ENCODE measurements at regions not wholly inside any gene's neighbourhood (a gene's known extent, or its start where the extent isn't known, plus 50 kb on each side); places are given as distances from the start of the nearest gene placed in this dataset.

DNA sequence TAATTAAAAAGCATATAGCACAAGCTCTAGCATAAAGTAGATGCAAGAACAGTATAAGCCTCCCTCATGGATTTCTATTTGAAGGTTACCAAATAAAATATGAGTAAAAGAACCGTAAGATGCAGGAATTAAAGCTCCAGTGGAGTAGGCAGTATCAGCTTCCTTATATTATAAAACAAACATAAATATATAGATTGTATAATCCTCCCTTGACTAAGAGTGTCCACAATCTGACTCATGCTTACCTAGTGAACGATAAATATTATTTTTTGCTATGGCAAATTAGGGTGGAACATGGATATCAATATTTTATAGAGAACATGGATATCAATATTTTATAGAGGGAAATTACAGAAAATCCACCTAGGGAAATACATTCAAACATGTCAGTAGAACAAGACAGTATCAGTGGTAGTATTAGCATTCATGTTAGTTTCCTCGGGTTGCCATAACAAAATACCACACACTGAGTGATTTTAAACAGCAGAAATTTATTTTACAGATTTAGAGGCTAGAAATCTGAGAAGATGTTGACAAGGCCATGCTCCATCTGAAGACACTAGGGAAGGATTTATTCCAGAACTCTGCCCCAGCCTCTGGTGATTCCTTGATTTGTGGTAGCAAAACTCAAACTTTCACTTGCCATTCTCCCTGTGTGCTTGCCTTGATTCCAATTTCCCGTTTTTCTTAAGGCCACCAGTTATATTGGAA, 1521.3 kb downstream of the SI start:
- TF ChIP-seq, protein P1, sequence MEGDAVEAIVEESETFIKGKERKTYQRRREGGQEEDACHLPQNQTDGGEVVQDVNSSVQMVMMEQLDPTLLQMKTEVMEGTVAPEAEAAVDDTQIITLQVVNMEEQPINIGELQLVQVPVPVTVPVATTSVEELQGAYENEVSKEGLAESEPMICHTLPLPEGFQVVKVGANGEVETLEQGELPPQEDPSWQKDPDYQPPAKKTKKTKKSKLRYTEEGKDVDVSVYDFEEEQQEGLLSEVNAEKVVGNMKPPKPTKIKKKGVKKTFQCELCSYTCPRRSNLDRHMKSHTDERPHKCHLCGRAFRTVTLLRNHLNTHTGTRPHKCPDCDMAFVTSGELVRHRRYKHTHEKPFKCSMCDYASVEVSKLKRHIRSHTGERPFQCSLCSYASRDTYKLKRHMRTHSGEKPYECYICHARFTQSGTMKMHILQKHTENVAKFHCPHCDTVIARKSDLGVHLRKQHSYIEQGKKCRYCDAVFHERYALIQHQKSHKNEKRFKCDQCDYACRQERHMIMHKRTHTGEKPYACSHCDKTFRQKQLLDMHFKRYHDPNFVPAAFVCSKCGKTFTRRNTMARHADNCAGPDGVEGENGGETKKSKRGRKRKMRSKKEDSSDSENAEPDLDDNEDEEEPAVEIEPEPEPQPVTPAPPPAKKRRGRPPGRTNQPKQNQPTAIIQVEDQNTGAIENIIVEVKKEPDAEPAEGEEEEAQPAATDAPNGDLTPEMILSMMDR (IDR thresholded peaks at IDR 0.05), result no peak
- H3K9me3 ChIP-seq (replicated peaks in 1 of 2; ENCODE audit: control insufficient read depth in 1 of 2, insufficient read depth in 1 of 2, low read length in 2 of 2), result no peaks in the 10 kb centered on the region

DNA sequence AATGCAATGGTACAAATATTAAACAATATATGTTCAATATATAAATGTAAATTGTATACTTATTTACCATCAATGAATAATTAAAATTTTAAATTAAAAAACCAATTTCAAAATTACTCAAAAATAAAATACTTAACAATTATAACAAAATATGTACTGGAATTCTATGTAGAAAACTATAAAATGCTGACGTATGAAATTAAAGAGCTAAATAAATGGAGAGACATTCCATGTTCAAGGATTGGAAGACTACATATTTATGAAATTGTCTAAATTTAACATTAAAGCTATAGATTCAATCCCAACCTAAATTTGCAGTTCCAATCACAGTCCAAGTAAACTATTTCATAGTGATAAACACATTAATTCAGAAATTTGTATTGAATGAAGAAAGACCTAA, 1522.4 kb downstream of the SI start:
- H3K36me3 ChIP-seq (replicated peaks in 1 of 2; ENCODE audit: control insufficient read depth in 1 of 2, insufficient read depth in 2 of 2, low read length in 2 of 2), result no peaks in the 10 kb centered on the region
- no peaks in the 10 kb centered on the region for H3K79me2 ChIP-seq (ENCODE audit: insufficient read depth, low read length)
- H3K4me1 ChIP-seq (ENCODE audit: control insufficient read depth in 1 of 2, insufficient read depth in 2 of 2, low read length in 2 of 2), result no peaks in the 10 kb centered on the region
- H3K4me3 Mint-ChIP-seq, result no peak overlapping the region
- no peaks in the 10 kb centered on the region for H3K27me3 ChIP-seq (ENCODE audit: control insufficient read depth in 2 of 2, insufficient read depth in 2 of 2, low read length in 2 of 2)
- peaks cover 0 to 4% (median 2%) of the 10 kb centered on the region in 7 donors for H3K9me3 Mint-ChIP-seq
- H3K9ac ChIP-seq (ENCODE audit: insufficient read depth, low read length, poor library complexity, severe bottlenecking), result no peak overlapping the region
- no peak overlapping the region for H3K4me2 ChIP-seq (replicated peaks; ENCODE audit: extremely low read depth, low read length, poor library complexity, severe bottlenecking)
- no peak for DNase-seq
- no peaks in the 10 kb centered on the region for H3K27me3 Mint-ChIP-seq (ENCODE audit: low read depth in 3 of 3)
- no peaks in the 10 kb centered on the region for H3K9me3 ChIP-seq (replicated peaks in 1 of 2; ENCODE audit: control insufficient read depth in 1 of 2, insufficient read depth in 1 of 2, low read length in 2 of 2)
- no peak overlapping the region for H3K4me3 ChIP-seq (replicated peaks in 1 of 3; ENCODE audit: low read depth in 2 of 3, low read length in 3 of 3)
- no peaks in the 10 kb centered on the region for H3K36me3 Mint-ChIP-seq
- H2AFZ ChIP-seq (ENCODE audit: insufficient read depth, low read depth, low read length, poor library complexity, severe bottlenecking), result no peak overlapping the region
- H3K27ac ChIP-seq (ENCODE audit: low read depth in 1 of 2, low read length in 2 of 2), result no peak overlapping the region
- no peak overlapping the region for H3K27ac Mint-ChIP-seq
- no peaks in the 10 kb centered on the region for H3K4me1 Mint-ChIP-seq
- TF ChIP-seq, protein P1 (IDR thresholded peaks at IDR 0.05), result no peak
- WGBS (ENCODE audit: insufficient coverage), result no CpG with 5 or more reads among the region's 1 CpG
- intact Hi-C loops (cut with micrococcal nuclease), result no loop called here
- no peaks in the 10 kb centered on the region for H4K20me1 ChIP-seq (ENCODE audit: insufficient read depth, low read length)

More for the DNA sequence above, 1521.3 kb downstream of the SI start:
- Histone ChIP-seq H3K36me3 (replicated peaks in 1 of 2; ENCODE audit: control insufficient read depth in 1 of 2, insufficient read depth in 2 of 2, low read length in 2 of 2) (no peaks in the 10 kb centered on the region), H3K9ac (ENCODE audit: insufficient read depth, low read length, poor library complexity, severe bottlenecking) (no peak overlapping the region), H2AFZ (ENCODE audit: insufficient read depth, low read depth, low read length, poor library complexity, severe bottlenecking) (no peak overlapping the region), H3K79me2 (ENCODE audit: insufficient read depth, low read length) (no peaks in the 10 kb centered on the region), H3K27me3 (ENCODE audit: control insufficient read depth in 2 of 2, insufficient read depth in 2 of 2, low read length in 2 of 2) (no peaks in the 10 kb centered on the region), H3K4me3 (replicated peaks in 1 of 3; ENCODE audit: low read depth in 2 of 3, low read length in 3 of 3) (no peak overlapping the region), H3K4me1 (ENCODE audit: control insufficient read depth in 1 of 2, insufficient read depth in 2 of 2, low read length in 2 of 2) (no peaks in the 10 kb centered on the region), H4K20me1 (ENCODE audit: insufficient read depth, low read length) (no peaks in the 10 kb centered on the region), H3K27ac (ENCODE audit: low read depth in 1 of 2, low read length in 2 of 2) (no peak overlapping the region), H3K4me2 (replicated peaks; ENCODE audit: extremely low read depth, low read length, poor library complexity, severe bottlenecking) (no peak overlapping the region)
- WGBS (ENCODE audit: insufficient coverage), result no CpG with 5 or more reads among the region's 4 CpGs
- no peak overlapping the region for H3K27ac Mint-ChIP-seq
- no peaks in the 10 kb centered on the region for H3K4me1 Mint-ChIP-seq
- H3K9me3 Mint-ChIP-seq, result peaks cover 0 to 4% (median 0%) of the 10 kb centered on the region in 7 donors
- no peaks in the 10 kb centered on the region for H3K36me3 Mint-ChIP-seq
- intact Hi-C loops (cut with micrococcal nuclease), result no loop called here
- H3K4me3 Mint-ChIP-seq, result no peak overlapping the region
- no peaks in the 10 kb centered on the region for H3K27me3 Mint-ChIP-seq (ENCODE audit: low read depth in 3 of 3)
- no peak for DNase-seq

Measured in CD14-positive monocyte (primary cell).